Spleen (tissue), 7 donors: ENCODE measurements at regions not wholly inside any gene's neighbourhood (a gene's known extent, or its start where the extent isn't known, plus 50 kb on each side); places are given as distances from the start of the nearest gene placed in this dataset.

Experiments used
- POLR2A ChIP-seq, 3 donors: fragments of 450-650 bp; IDR thresholded peaks; one replicate each; pipeline ENCODE4 v1.5.1; 2017; ENCODE audit warnings: antibody characterized with exemption in 3 of 3, mild to moderate bottlenecking in 1 of 3
- POLR2AphosphoS5 ChIP-seq, 3 donors: sonication (generic); formaldehyde crosslinking; IDR thresholded peaks; one replicate each; pipeline ENCODE4 v1.5.1; 2017; ENCODE audit warnings: antibody characterized with exemption in 3 of 3
- TF ChIP-seq, protein P1 (sequence below), 11 experiments: fragments of 200-600 bp in 7 of 11; fragments of 450-650 bp in 4 of 11; sonication (generic) in 4 of 11; IDR thresholded peaks in 8 of 11; conservative IDR thresholded peaks in 3 of 11; 1 replicate in 7 of 11; 2 replicates in 4 of 11; pipeline versions ENCODE4 v1.4.0 to v1.8.0; 2016 to 2021; ENCODE audit warnings: antibody characterized with exemption in 11 of 11, inconsistent platforms in 4 of 11, mild to moderate bottlenecking in 1 of 11
- donor health status: DM: no; HTN: no; CAD: no; lungs with moderate emphysema.
- donor health status: DM: no; HTN: no; CAD: no.
- donor health status: DM: no; HTN: no; CAD: no.

DNA sequence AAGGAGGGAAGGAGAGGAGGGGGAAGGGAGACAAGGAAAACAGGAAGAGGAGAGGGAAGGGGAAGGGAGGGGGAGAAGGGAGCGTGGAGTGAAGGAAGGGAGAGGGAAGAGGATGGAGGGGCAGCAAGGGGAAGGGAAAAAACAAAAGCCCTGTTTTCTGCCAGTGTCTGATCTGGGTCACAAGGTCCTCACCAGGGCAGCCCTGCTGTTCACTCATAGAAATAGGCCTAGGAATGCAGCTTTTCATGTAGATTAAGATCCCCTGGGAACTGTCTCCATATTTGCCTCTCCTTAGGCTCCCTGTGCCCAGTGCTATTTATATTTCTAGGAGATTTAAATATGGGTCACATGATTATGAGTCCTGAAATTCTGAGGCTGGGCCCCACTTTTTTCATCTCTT is 790.7 kb downstream of the TNS3 start:
- TF ChIP-seq POLR2AphosphoS5 (IDR thresholded peaks at IDR 0.05) (no peak), POLR2A (IDR thresholded peaks at IDR 0.05) (no peak)
- TF ChIP-seq, protein P1, sequence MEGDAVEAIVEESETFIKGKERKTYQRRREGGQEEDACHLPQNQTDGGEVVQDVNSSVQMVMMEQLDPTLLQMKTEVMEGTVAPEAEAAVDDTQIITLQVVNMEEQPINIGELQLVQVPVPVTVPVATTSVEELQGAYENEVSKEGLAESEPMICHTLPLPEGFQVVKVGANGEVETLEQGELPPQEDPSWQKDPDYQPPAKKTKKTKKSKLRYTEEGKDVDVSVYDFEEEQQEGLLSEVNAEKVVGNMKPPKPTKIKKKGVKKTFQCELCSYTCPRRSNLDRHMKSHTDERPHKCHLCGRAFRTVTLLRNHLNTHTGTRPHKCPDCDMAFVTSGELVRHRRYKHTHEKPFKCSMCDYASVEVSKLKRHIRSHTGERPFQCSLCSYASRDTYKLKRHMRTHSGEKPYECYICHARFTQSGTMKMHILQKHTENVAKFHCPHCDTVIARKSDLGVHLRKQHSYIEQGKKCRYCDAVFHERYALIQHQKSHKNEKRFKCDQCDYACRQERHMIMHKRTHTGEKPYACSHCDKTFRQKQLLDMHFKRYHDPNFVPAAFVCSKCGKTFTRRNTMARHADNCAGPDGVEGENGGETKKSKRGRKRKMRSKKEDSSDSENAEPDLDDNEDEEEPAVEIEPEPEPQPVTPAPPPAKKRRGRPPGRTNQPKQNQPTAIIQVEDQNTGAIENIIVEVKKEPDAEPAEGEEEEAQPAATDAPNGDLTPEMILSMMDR (IDR thresholded peaks at IDR 0.05 in 8 of 11, conservative IDR thresholded peaks at IDR 0.05 in 3 of 11) = no peak
